ENCODE measurements at regions not wholly inside any gene's neighbourhood (a gene's known extent, or its start where the extent isn't known, plus 50 kb on each side); places are given as distances from the start of the nearest gene placed in this dataset.

DNA sequence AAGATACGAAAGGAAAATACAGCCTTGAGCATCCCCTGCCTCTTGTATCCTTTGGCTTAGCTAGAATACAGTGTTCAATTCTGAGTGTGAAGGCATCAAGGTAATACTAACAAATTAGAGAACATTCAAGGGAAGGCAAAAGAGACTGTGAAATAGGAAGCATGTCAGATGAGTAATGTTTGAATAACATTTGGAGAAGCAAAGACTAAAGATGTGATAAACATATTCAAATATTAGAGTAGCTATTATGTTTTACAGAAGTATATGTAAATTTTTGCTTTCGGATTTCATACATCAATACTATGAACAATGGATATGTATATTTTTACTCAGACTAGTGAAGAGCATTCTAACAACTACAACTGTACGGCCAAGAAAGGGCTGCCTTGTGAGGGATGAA, 161.7 kb upstream of the FN1 start:
- DNase-seq (ENCODE audit: low read depth) = no peak

DNA sequence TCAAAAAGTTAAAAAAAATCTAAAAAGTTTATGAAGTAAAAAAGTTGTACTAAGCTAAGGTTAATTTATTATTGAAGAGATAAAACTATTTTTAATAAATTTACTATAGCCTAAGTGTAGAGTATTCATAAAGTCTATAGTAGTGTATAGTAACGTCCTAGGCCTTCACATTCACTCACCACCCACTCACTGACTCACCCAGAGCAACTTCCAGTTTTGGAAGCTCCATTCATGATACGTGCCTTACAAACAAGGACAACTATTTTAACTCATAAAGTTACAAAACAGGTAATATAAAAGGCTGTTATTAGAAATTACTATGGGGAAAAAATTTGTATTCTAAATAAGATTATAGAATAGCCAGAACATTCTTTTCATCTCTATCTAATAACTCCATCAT, 158.9 kb upstream of the FN1 start:
- no peak for DNase-seq (ENCODE audit: low read depth)

DNA sequence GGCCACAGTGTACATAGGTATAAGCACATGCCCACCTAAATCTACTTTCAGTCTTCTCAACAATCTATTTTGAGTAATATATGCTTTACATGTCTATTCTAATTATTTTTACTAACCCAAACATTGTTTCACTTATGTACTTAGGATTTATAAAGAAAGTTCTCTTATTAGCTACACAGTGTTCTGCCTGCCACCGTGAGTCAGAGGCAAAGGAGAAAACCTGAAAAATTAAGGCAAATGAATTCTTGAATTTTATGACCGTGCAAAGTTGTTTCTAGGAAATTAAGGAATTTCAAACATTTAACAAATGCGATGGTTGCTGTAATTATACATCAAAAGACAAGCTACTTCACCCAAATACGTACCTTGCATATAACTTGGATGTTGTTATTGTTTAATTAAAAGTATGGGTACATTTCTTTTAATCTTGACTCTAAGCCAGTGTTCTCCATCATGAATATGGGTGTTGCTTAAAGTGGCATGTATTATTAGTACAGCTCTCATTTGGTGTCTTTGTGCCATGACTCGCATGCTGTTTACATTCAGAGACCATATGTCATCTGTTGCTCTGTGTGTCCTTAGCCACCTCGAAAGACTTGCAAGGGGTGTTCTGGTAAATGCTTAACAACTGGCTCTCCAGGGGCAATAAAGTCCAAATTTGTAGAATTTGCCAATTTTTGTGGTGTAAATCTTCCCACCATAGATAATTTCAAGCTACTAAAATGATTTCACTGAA, 154.3 kb upstream of the FN1 start:
- DNase-seq (ENCODE audit: low read depth) = no peak

DNA sequence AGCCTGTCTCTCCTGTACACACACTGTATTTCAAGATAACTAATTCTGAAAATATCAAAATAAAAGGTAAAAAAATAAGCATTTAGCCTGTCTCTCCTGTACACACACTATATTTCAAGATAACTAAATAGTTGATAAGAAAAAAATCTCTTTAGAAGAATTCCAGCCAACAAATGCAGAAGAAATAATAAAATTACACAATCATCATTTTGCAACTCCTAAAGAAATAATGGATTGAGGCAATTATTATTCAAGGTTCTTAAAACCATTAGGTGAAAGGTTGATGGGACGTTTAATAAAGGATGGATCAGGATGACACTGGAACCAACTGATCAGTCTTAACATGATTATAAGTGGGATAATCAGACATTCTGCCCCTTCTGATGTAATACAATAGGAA, 148.0 kb upstream of the FN1 start:
- DNase-seq (ENCODE audit: low read depth) = no peak

DNA sequence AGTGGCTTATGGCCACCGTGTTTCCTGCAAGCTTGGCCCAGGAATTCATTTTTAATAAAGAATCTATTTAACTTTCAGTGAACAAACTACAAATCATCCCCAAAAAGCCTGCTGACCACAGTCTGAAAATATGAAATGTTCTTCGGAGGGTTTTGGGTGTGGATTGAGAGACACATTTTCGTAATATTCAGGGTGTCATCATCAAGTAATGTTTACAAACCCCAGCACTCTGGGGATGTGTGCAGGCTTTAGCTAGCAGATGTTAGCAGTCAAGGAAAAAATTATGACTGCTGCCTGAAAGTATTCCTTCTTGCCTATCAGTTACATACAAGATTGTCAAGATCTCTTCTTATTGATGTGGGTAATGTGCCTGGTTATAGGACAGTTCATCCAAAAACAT, 143.9 kb upstream of the FN1 start:
- peak; percentile 60 for DNase-seq (ENCODE audit: low read depth)

DNA sequence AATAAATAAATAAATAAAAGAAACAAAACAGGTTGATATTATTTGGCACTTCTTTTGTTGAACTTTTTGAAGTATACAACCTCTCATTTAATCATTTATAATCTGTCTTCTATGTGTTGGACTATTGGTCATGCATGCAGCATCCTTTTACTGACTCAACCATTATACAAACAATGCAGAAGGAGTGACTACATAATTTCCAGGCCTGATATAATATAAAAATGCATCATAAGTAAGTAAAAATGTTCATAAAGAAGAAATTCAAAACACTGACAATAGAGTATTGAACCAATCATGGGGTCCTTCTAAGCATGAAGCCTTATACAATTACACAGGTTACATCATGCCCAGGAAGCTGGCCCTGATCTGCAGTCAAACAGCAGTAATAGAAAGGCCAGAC, 141.5 kb upstream of the FN1 start:
- DNase-seq (ENCODE audit: low read depth) = no peak

DNA sequence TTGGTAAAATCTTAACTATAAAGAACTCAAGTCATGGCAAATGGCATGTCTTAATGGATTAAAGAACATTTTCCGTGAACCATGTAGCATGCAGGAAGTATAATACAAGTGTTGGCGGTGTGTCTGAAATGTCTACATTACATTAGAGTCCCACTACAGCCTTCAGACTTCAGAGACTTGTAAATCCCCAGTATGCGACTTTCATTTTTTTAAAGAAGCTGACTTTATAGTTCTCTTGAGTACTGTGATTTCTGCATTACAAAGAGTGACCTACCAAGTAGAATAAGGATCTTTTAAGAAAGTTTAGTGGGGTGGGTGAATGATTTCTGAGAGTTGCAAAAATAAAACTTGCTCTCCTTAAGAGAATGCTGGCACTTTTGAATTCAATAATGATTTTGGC, 140.7 kb upstream of the FN1 start:
- no peak for DNase-seq (ENCODE audit: low read depth)

DNA sequence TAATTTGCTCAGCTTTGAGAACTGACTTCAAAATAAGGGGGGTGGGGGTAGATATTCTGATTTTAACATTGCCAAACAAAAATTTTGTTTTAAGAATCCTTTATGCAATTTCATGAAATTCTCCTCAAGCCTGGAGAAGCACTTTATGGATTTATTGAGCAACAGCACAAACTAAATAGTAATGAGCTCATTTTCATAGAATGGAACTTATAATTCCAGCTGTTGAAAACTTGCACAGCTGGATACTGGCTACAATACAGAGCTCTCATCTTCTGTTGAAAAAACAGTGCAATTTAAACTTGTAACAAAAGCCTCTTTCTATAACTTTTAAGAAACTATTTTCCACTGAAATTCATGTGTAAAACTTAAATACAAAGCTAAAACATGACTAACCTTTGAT, 137.6 kb upstream of the FN1 start:
- DNase-seq (ENCODE audit: low read depth) = no peak

DNA sequence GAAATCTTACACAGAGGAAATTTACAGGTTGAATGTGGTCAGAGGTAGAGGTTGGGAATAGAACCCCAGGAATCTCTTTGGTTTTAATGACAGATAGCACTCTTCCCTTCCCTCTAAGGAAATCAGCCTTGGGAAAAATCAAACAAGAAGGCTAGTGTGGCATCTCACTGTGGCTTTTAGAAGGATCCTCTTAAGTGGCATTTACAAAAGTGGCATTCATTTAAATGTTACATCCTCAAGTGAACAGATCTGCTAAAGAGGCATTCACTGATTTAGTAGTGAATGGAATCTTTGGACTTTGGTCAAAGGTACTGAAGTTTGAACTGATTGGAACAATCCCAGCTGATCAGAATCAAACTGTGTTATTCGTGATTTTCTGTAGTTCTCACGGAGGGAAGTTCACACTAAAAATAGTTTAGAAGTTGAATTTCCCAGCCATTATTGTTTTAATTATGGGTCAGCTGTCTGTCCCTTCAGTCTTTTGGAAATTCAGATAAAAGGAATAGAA, 136.5 kb upstream of the FN1 start:
- DNase-seq (ENCODE audit: low read depth) = no peak

DNA sequence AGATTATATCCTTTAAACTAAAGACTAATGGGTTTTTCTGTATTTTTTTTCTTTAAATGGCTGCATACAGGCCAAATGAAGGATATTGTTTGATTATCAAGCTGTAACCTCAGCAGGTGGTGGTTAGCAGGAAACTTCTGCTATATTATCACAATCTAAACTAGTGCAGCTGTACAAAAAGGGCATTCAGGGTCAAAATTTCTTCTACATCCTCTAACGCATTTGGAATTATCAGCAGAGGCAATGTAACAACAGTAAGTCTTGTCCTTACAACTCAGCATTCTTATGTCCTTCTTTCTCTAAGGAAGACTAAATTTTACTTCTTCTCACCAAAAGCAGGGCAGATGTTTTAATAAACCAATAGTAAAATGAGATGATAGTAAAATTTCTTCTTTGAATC, 135.8 kb upstream of the FN1 start:
- DNase-seq (ENCODE audit: low read depth) = no peak

DNA sequence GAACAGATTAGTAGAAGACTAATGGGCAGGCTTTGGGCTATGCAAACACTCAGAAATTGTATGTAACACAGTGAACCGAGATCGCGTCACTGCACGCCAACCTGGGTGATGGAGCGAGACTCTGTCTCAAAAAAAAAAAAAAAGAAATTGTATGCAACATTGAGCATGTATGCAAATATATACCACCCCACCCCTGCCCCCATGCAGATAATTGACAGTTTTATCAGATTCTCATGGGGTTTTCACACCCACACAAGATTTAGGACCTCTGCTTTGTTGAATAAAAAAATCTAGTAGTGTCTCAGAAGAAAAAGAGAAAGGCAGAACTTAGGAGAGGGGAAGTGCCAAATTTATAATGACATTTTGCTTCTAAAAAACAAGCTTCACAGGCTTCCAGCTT, 131.6 kb upstream of the FN1 start:
- no peak for DNase-seq (ENCODE audit: low read depth)

DNA sequence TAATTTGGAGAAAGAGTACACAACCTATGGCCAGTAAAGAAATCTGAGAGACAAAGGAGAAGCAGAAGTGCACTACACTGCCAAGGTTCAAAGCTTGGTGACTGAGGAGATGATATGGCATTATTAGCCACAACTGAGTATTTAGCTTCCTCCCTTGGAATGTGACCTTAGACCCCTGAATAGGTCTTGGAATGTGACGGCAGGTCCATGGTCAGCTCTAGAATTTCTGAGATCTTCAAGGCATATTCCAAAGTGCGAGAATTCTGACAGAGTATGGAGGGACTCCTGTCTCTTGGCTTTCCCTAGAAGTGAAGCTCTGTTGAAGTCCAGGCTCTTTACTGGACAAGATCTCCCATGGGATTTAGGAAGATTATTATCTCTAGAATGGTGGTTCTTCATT, 130.0 kb upstream of the FN1 start:
- DNase-seq (ENCODE audit: low read depth) = peak; percentile 39

DNA sequence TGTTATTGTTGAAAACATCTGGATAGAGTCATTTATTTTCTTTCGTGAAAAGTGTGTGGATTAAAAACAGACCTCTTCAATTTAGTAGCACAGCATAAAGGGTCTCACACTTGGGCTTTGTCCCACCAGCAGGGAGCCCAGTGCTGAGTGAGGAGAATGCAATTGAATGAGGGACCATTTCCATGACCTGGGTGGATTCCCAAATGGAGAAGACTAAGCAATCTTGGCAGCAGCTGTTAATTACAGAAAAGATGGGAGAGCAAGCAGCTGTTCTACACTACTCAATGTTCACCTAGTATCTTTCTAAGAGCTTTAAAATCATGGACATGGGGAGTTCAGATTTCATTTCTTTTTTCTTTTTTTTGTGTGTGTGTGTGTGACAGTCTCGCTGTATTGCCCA, 121.8 kb upstream of the FN1 start:
- DNase-seq (ENCODE audit: low read depth) = no peak

DNA sequence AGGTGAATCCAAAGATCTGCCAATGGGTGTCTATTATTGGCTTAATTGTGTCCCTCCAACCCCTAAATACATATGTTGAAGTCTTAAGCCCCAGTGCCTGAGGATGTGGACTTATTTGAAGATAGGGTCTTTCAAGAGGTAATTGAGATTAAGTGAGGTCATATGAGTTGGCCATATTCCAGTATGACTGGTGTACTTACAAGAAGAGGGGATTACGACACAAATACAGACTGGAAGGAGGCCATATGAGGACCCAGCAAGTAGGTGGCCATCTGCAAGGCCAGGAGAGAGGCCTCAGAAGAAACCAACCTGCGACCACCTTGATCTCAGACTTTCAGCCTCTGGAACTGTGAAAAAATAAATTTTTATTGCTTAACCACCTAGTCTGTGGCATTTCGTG, 121.1 kb upstream of the FN1 start:
- no peak for DNase-seq (ENCODE audit: low read depth)

DNA sequence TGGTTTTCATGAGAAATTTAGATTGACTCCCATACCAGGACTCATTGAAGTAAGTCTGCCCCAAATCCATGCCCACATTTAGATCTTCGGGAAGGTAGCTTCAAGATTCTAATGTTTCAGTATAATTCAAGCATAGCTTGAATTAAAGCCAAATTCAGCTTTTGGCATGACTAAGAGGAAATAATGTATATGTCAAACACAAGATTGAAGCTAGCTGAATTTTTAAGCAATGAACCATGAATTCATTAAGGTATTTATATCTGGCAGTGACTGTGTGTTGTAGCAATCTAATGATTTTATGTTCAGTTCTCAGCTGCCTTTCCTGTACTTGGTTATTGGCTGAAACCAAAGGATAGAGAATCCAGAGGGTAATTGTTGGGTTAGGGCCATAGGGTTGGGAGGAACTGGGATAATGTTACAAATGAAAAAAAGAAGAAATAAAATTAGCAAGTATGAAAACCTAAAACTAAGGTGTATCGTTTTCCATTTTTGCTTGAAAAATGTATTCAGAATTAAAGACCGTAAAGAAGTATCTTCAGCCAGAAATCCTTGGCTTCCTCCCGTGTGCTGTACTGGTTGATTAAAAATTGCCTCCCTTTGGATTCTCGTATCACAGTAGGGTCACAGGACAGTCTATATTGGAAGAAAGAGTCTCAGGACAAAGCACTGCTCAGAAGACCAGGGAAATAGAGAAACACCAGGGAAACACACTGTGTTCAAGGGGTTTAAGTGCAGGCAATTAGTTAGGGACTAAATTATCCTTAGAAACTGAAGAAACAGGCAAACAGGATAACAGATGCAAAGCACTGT, 119.0 kb upstream of the FN1 start:
- no peak for DNase-seq (ENCODE audit: low read depth)

DNA sequence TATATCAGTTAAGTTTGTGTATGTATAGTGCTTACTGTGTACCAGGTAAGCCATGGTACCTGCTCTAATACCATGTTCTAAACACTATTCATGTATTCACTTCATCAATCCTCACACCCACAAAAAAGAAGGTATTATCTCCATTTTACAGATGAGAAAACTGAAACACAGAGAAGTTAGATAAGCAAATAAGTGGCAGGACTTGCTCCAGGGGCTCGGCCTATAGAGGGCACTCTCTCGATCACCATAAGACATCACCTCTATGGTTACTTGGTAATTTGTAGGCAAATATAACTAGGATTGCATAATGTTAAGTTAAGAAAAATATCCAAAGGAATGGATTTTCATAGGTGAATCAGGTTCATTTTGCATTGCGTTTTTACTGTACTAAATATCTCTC, 118.1 kb upstream of the FN1 start:
- DNase-seq (ENCODE audit: low read depth) = no peak

DNA sequence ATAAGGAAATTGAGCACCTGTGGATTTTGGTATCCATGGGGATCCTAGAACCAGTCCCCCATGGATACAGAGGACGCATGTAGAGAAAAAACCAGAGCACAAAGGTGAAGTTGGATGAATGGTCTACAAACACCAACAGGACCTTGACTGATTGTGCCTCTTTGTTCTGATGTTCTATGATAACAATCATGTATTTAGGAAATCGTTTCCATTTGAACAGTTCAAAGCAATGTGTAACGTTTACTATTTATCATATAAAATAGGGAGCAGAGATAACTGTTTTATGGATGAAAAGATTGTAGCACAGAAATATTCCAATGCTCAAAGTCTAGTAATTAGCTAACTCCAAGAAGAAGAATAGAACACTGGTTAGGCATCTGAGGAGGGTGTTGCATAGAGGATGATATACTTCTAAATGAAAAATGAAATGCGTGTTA, 116.3 kb upstream of the FN1 start:
- no peak for DNase-seq (ENCODE audit: low read depth)

DNA sequence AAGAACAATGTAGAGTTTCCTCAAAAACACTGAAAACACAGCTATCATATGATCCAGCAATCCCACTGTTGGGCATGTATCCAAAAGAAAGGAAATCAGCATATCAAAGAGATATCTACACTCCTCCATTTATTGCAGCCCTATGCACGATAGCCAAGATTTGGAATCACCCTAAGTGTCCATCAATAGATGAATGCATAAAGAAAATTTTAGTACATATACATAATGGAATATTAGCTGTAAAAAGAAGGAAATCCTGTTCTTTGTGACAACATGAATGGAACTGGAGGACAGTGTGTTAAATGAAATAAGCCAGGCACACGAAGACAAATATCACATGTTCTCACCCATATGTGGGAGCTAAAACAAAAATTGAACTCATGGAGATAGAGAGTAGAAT, 114.5 kb upstream of the FN1 start:
- DNase-seq (ENCODE audit: low read depth) = no peak

DNA sequence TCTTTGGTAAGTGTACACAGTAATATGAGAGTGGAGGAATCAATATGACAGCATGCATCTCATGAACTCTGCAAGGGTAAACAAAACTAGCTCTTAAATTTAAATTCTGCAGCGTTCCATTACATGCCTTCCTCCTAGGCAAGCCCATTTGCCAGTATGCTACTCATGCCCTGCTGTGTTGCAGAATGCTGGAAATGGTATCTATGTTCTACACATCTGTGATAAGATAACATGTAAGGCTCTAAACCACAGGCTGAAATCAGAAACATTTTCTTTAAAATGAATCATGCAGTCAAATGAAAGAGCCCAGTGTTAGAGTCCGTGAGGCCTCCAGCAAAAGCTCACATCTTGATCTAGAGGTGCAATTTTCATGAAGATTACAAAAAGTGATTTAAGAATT, 112.8 kb upstream of the FN1 start:
- DNase-seq (ENCODE audit: low read depth) = no peak

DNA sequence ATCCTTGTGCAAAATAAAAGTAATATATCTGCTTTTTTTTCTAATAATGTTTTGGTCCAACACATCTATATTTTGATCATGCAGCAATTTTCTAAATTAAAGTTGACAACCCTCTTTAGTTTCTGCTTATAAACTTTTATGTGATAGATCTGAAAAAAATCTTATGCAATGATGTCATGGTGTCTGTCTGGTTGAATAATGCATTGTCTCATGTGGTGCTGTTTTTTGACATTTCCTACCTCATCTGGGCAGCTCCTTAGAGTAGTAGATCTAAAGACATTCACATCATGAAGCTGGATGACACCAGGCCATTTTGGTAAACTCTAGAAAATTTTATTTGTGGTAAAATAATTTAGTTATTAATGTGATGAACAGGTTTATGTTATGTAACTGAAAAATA, 106.8 kb upstream of the FN1 start:
- no peak for DNase-seq (ENCODE audit: low read depth)

DNA sequence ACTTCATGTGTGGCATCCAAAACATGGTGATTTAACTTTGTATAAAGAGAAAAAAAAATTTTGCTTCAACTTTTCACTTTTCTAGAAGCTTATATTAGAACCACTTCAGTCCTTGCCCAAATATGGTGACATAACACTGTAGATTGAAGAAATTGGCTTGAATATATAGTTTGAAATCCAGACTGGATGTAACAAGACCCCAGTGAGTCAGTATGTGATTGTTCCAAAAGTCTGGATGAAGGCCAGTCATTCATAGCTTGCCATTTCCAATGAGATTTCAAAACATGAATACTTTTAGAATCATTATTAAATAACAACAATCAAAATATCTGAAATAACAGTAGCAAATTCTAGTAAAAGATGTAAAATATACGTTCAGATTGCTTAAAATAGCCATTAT, 104.8 kb upstream of the FN1 start:
- no peak for DNase-seq (ENCODE audit: low read depth)

DNA sequence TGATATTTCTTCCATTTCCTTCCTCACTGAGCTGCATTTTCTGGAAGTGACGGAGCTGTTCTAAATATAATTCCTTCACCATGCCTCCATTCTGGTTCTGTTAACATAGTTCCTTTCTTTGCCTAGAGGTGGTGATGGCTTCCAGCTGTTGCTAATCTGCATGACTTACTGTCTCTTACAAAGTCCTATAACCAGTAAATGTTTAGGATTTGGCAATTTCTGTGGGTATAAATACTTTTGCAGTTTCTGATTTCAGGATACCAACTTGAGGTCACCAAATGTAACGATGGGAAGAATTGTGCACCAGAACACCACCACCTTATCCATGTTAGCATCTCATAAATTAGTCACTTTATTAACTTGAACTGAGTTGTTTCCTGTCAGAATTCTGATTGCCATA, 101.7 kb upstream of the FN1 start:
- no peak for DNase-seq (ENCODE audit: low read depth)

DNA sequence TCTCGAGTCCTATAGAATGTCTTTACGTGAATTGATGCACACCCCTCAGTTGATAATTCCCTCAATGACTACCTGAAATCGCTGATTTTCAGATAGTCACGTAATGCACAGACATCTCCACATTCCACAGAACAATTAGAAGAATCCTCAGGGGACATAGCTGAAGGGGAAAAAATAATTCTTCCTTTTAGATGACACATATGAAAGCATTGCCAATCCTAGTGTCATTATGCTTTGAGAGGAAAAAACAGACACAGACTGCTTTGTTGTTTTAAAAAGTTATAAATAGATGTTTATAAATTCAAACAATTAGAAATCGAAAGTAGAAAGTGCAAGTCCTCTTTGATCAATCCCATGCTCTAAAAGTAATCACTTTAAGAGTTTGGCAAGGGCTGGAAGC, 100.6 kb upstream of the FN1 start:
- no peak for DNase-seq (ENCODE audit: low read depth)

DNA sequence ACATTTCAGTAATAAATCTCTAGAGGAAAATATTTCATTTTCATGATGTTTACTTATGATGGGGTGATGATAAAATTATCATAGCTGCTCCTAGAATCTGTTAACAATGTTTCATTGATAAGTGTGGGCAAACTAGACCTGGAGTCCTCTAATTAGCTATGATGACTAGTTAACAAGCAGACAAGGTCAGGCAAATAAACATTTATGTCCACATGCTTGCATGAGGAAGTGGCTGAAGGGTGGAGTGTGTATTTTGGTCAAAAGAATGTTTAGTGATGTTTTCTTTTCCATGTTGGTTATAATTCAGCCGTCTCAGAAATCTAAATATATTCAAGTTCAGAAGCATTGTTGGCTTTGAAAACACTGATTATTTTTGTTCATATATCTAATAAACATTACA, 99.9 kb upstream of the FN1 start:
- DNase-seq (ENCODE audit: low read depth) = no peak

All from HS-27A (cell line).